ENCODE measurements at regions not wholly inside any gene's neighbourhood (a gene's known extent, or its start where the extent isn't known, plus 50 kb on each side); places are given as distances from the start of the nearest gene placed in this dataset.

- TF ChIP-seq PATZ1 (CRISPR knock-in tag; IDR thresholded peaks at IDR 0.05; ENCODE audit: borderline replicate concordance), result no peak
- TF ChIP-seq POU6F1 (CRISPR knock-in tag; IDR thresholded peaks at IDR 0.05; ENCODE audit: borderline replicate concordance, low read depth), result no peak
- no peak for TF ChIP-seq SNAI2 (CRISPR knock-in tag; IDR thresholded peaks at IDR 0.05)
These were observed 166.3 kb upstream of the SERTAD2 start (continued) for GRCh38 chr2:64819774-64820688.

- TF ChIP-seq CSDC2 (CRISPR knock-in tag; IDR thresholded peaks at IDR 0.05), result no peak
- TF ChIP-seq ZNF565 (CRISPR knock-in tag; conservative IDR thresholded peaks at IDR 0.05; ENCODE audit: low read depth), result no peak
- no peak for TF ChIP-seq ZFP3 (CRISPR knock-in tag; IDR thresholded peaks at IDR 0.05)
- no peak for TF ChIP-seq OSR1 (CRISPR knock-in tag; IDR thresholded peaks at IDR 0.05)
- ATAC-seq, result no peak
These were observed 167.2 kb upstream of the SERTAD2 start for GRCh38 chr2:64820901-64821300.

- no peak for ATAC-seq
- TF ChIP-seq RARB (CRISPR knock-in tag; IDR thresholded peaks at IDR 0.05) (no peak), TSHZ2 (CRISPR knock-in tag; IDR thresholded peaks at IDR 0.05) (no peak), TOX (CRISPR knock-in tag; IDR thresholded peaks at IDR 0.05; ENCODE audit: borderline replicate concordance) (no peak), ZFP30 (CRISPR knock-in tag; IDR thresholded peaks at IDR 0.05) (no peak)
These were observed 165.4 kb upstream of the SLC1A4 start for GRCh38 chr2:64823794-64824193.

GRCh38 chr2:64825831-64826491 is 163.2 kb upstream of the SLC1A4 start:
- TF ChIP-seq PATZ1 (CRISPR knock-in tag; IDR thresholded peaks at IDR 0.05; ENCODE audit: borderline replicate concordance) (no peak), RARB (CRISPR knock-in tag; IDR thresholded peaks at IDR 0.05) (no peak), ZNF565 (CRISPR knock-in tag; conservative IDR thresholded peaks at IDR 0.05; ENCODE audit: low read depth) (no peak), TOX (CRISPR knock-in tag; IDR thresholded peaks at IDR 0.05; ENCODE audit: borderline replicate concordance) (no peak), CSRNP3 (CRISPR knock-in tag; IDR thresholded peaks at IDR 0.05) (no peak), PPARA (CRISPR knock-in tag; IDR thresholded peaks at IDR 0.05; ENCODE audit: borderline replicate concordance) (no peak), BACH2 (CRISPR knock-in tag; IDR thresholded peaks at IDR 0.05; ENCODE audit: borderline replicate concordance) (no peak), TCF4 (CRISPR knock-in tag; IDR thresholded peaks at IDR 0.05; ENCODE audit: borderline replicate concordance) (no peak), CREB5 (CRISPR knock-in tag; IDR thresholded peaks at IDR 0.05; ENCODE audit: low read depth) (no peak), SNAI2 (CRISPR knock-in tag; IDR thresholded peaks at IDR 0.05) (no peak), POU6F1 (CRISPR knock-in tag; IDR thresholded peaks at IDR 0.05; ENCODE audit: borderline replicate concordance, low read depth) (no peak), GLIS3 (CRISPR knock-in tag; IDR thresholded peaks at IDR 0.05) (no peak), OSR1 (CRISPR knock-in tag; IDR thresholded peaks at IDR 0.05) (no peak), ESRRG (CRISPR knock-in tag; IDR thresholded peaks at IDR 0.05) (no peak), ZFP30 (CRISPR knock-in tag; IDR thresholded peaks at IDR 0.05) (no peak), ARNTL (CRISPR knock-in tag; IDR thresholded peaks at IDR 0.05; ENCODE audit: borderline replicate concordance, low read depth) (no peak), ISL1 (CRISPR knock-in tag; IDR thresholded peaks at IDR 0.05) (no peak)
- ATAC-seq, result no peak

Measured in SK-N-SH treated with all-trans-retinoic acid at 6 μM for 48 hours (cell line).